ENCODE measurements at regions not wholly inside any gene's neighbourhood (a gene's known extent, or its start where the extent isn't known, plus 50 kb on each side); places are given as distances from the start of the nearest gene placed in this dataset.

GRCh38 chr1:57655161-57655560 lies 231.3 kb upstream of the DAB1 start:
- CTCF ChIA-PET = no interaction called here
- H3K9me3 ChIP-seq (ENCODE audit: low read depth, low read length, poor library complexity, severe bottlenecking) = peaks cover 2% of the 10 kb centered on the region
- intact Hi-C loops (cut with micrococcal nuclease; ENCODE audit: unreplicated experiment) = no loop called here
- no peak overlapping the region for H3K27ac ChIP-seq (ENCODE audit: low read depth, low read length, poor library complexity, severe bottlenecking)
- TF ChIP-seq EZH2 (IDR thresholded peaks at IDR 0.05; ENCODE audit: borderline replicate concordance, low read depth, low read length, poor library complexity, severe bottlenecking) = no peak
- TF ChIP-seq CTCF (conservative IDR thresholded peaks at IDR 0.05; ENCODE audit: low read depth, low read length) = no peak
- BruUV-seq (replicated peaks) = no TSS peak
- DNase-seq (ENCODE audit: low spot score) = no peak
- no peaks in the 10 kb centered on the region for H3K36me3 ChIP-seq (ENCODE audit: insufficient read depth, low read length, poor library complexity, severe bottlenecking)
- H3K4me3 ChIP-seq (ENCODE audit: low read depth, low read length, poor library complexity, severe bottlenecking) = no peak overlapping the region
- POLR2A ChIA-PET (ENCODE audit: low non-redundant PET) = no interaction called here
- no peaks in the 10 kb centered on the region for H3K27me3 ChIP-seq (replicated peaks; ENCODE audit: insufficient read depth, low read depth, low read length, poor library complexity)
- no peaks in the 10 kb centered on the region for H3K4me1 ChIP-seq (ENCODE audit: insufficient read depth, low read length, poor library complexity, severe bottlenecking)

GRCh38 chr1:57644667-57645066 lies 220.8 kb upstream of the DAB1 start:
- no peak for TF ChIP-seq CTCF (conservative IDR thresholded peaks at IDR 0.05; ENCODE audit: low read depth, low read length)
- TF ChIP-seq EZH2 (IDR thresholded peaks at IDR 0.05; ENCODE audit: borderline replicate concordance, low read depth, low read length, poor library complexity, severe bottlenecking) = no peak
- H3K9me3 ChIP-seq (ENCODE audit: low read depth, low read length, poor library complexity, severe bottlenecking) = no peaks in the 10 kb centered on the region
- H3K4me1 ChIP-seq (ENCODE audit: insufficient read depth, low read length, poor library complexity, severe bottlenecking) = no peaks in the 10 kb centered on the region
- H3K27ac ChIP-seq (ENCODE audit: low read depth, low read length, poor library complexity, severe bottlenecking) = no peak overlapping the region
- no peaks in the 10 kb centered on the region for H3K27me3 ChIP-seq (replicated peaks; ENCODE audit: insufficient read depth, low read depth, low read length, poor library complexity)
- no TSS peak for BruUV-seq (replicated peaks)
- CTCF ChIA-PET = no interaction called here
- H3K36me3 ChIP-seq (ENCODE audit: insufficient read depth, low read length, poor library complexity, severe bottlenecking) = no peaks in the 10 kb centered on the region
- intact Hi-C loops (cut with micrococcal nuclease; ENCODE audit: unreplicated experiment) = no loop called here
- no peak for DNase-seq (ENCODE audit: low spot score)
- POLR2A ChIA-PET (ENCODE audit: low non-redundant PET) = no interaction called here
- H3K4me3 ChIP-seq (ENCODE audit: low read depth, low read length, poor library complexity, severe bottlenecking) = no peak overlapping the region

- Histone ChIP-seq H3K36me3 (ENCODE audit: insufficient read depth, low read length, poor library complexity, severe bottlenecking) (no peaks in the 10 kb centered on the region), H3K27me3 (replicated peaks; ENCODE audit: insufficient read depth, low read depth, low read length, poor library complexity) (no peaks in the 10 kb centered on the region), H3K4me3 (ENCODE audit: low read depth, low read length, poor library complexity, severe bottlenecking) (no peak overlapping the region), H3K4me1 (ENCODE audit: insufficient read depth, low read length, poor library complexity, severe bottlenecking) (no peaks in the 10 kb centered on the region), H3K9me3 (ENCODE audit: low read depth, low read length, poor library complexity, severe bottlenecking) (no peaks in the 10 kb centered on the region), H3K27ac (ENCODE audit: low read depth, low read length, poor library complexity, severe bottlenecking) (no peak overlapping the region)
- BruUV-seq (replicated peaks) = no TSS peak
- intact Hi-C loops (cut with micrococcal nuclease; ENCODE audit: unreplicated experiment) = no loop called here
- CTCF ChIA-PET = no interaction called here
- no peak for TF ChIP-seq EZH2 (IDR thresholded peaks at IDR 0.05; ENCODE audit: borderline replicate concordance, low read depth, low read length, poor library complexity, severe bottlenecking)
- TF ChIP-seq CTCF (conservative IDR thresholded peaks at IDR 0.05; ENCODE audit: low read depth, low read length) = no peak
- POLR2A ChIA-PET (ENCODE audit: low non-redundant PET) = no interaction called here
- no peak for DNase-seq (ENCODE audit: low spot score)
These were observed 214.4 kb upstream of the DAB1 start for GRCh38 chr1:57638239-57638638.
